Esophagus (tissue), 2 donors: ENCODE measurements at regions not wholly inside any gene's neighbourhood (a gene's known extent, or its start where the extent isn't known, plus 50 kb on each side); places are given as distances from the start of the nearest gene placed in this dataset.
"Not testable (repeated sequence)": the region's sequence is repeated elsewhere in the genome, so short reads cannot be mapped to it uniquely, and the experiment has no call there.

Source experiments
- H3K27ac ChIP-seq, 2 donors: one replicate each; pipeline ENCODE4 v1.5.1; 2013; ENCODE audit warnings: low read depth in 2 of 2, mild to moderate bottlenecking in 2 of 2, inconsistent platforms in 1 of 2, low read length in 1 of 2, moderate library complexity in 1 of 2
- H3K27me3 ChIP-seq, 2 donors: one replicate each; pipeline ENCODE4 v1.6.1; 2013; ENCODE audit warnings: low read length in 2 of 2, control low read depth in 1 of 2, mild to moderate bottlenecking in 1 of 2; ENCODE audit not compliant: insufficient read depth in 2 of 2, control insufficient read depth in 1 of 2
- H3K36me3 ChIP-seq, 2 donors: one replicate each; pipeline ENCODE4 v1.6.1; 2013; ENCODE audit warnings: low read length in 1 of 2; ENCODE audit not compliant: control insufficient read depth in 2 of 2, insufficient read depth in 2 of 2
- H3K4me1 ChIP-seq, 2 donors: one replicate each; pipeline ENCODE4 v1.6.1; 2013; ENCODE audit warnings: low read length in 1 of 2; ENCODE audit not compliant: control insufficient read depth in 2 of 2, insufficient read depth in 2 of 2
- H3K4me3 ChIP-seq, 2 donors: one replicate each; pipeline ENCODE4 v1.5.1; 2013; ENCODE audit warnings: low read length in 2 of 2, mild to moderate bottlenecking in 2 of 2, low read depth in 1 of 2, moderate library complexity in 1 of 2
- H3K9me3 ChIP-seq, 2 donors: one replicate each; pipeline ENCODE4 v1.6.1; 2013; ENCODE audit warnings: mild to moderate bottlenecking in 2 of 2, low read depth in 1 of 2, low read length in 1 of 2, moderate library complexity in 1 of 2; ENCODE audit not compliant: control insufficient read depth in 2 of 2, insufficient read depth in 1 of 2
- WGBS, 2 donors: extraction: QIAGEN DNeasy Blood & Tissue Kit; methylation state at CpG; one replicate each; pipeline ENCODE4 v1.1.7; 2013; 5-methylcytosine and 5-hydroxymethylcytosine counted together
- donor health status: healthy with polysubstance abuse.
- donor health status: Bipolar disorder and iron deficiency.

- Histone ChIP-seq H3K27ac (no peak overlapping the region), H3K9me3 (no peaks in the 10 kb centered on the region), H3K4me1 (no peaks in the 10 kb centered on the region), H3K4me3 (no peak overlapping the region), H3K36me3 (no peaks in the 10 kb centered on the region), H3K27me3 (no peaks in the 10 kb centered on the region)
- WGBS, 2 donors: 49 to 53% methylated on average over 2 of the region's 2 CpGs
These were observed 359.1 kb upstream of the C11orf87 start for GRCh38 chr11:109062871-109063270.

GRCh38 chr11:109064618-109065311 is 357.2 kb upstream of the C11orf87 start:
- not testable (repeated sequence) for H3K36me3 ChIP-seq, H3K27me3 ChIP-seq, H3K4me1 ChIP-seq, H3K27ac ChIP-seq, H3K4me3 ChIP-seq, H3K9me3 ChIP-seq
- 74 to 88% methylated on average over 5 of the region's 5 CpGs for WGBS, 2 donors

- Histone ChIP-seq H3K4me1 (peaks cover 0 to 3% of the 10 kb centered on the region in 2 donors), H3K4me3 (no peak overlapping the region), H3K27me3 (no peaks in the 10 kb centered on the region), H3K27ac (no peak overlapping the region), H3K9me3 (no peaks in the 10 kb centered on the region), H3K36me3 (no peaks in the 10 kb centered on the region)
These were observed 350.7 kb upstream of the C11orf87 start for GRCh38 chr11:109071262-109071661.

- WGBS, 2 donors: 25 to 38% methylated on average over 5 of the region's 5 CpGs
- Histone ChIP-seq H3K27me3 (no peaks in the 10 kb centered on the region), H3K36me3 (no peaks in the 10 kb centered on the region)
These were observed 350.1 kb upstream of the C11orf87 start for GRCh38 chr11:109071712-109072524.

GRCh38 chr11:109073032-109073822 is 348.8 kb upstream of the C11orf87 start:
- Histone ChIP-seq H3K4me3 (no peak overlapping the region), H3K27me3 (no peaks in the 10 kb centered on the region), H3K4me1 (peaks cover 0 to 3% of the 10 kb centered on the region in 2 donors), H3K9me3 (no peaks in the 10 kb centered on the region), H3K27ac (no peak overlapping the region), H3K36me3 (no peaks in the 10 kb centered on the region)
- 82 to 84% methylated on average over 4 of the region's 4 CpGs for WGBS, 2 donors

More at GRCh38 chr11:109071712-109072524, 350.1 kb upstream of the C11orf87 start:
- Histone ChIP-seq H3K4me3 (no peak overlapping the region), H3K9me3 (no peaks in the 10 kb centered on the region), H3K4me1 (peaks cover 0 to 3% of the 10 kb centered on the region in 2 donors), H3K27ac (peak overlapping the region in 1 of 2 donors; percentile 49)

GRCh38 chr11:109075976-109076375 is 346.0 kb upstream of the C11orf87 start:
- whole genome bisulfite sequencing, 2 donors: 87 to 90% methylated on average over 2 of the region's 2 CpGs
- H3K27me3 ChIP-seq: no peaks in the 10 kb centered on the region
- H3K9me3 ChIP-seq: no peaks in the 10 kb centered on the region
- no peak overlapping the region for H3K27ac ChIP-seq
- H3K4me1 ChIP-seq: peaks cover 0 to 3% of the 10 kb centered on the region in 2 donors
- no peaks in the 10 kb centered on the region for H3K36me3 ChIP-seq
- H3K4me3 ChIP-seq: no peak overlapping the region

- peaks cover 0 to 3% of the 10 kb centered on the region in 2 donors for H3K4me1 ChIP-seq
- WGBS, 2 donors: 34 to 47% methylated on average over 2 of the region's 2 CpGs
These were observed 345.1 kb upstream of the C11orf87 start for GRCh38 chr11:109076870-109077269.

GRCh38 chr11:109077291-109077920 is 344.6 kb upstream of the C11orf87 start:
- Histone ChIP-seq H3K27me3 (no peaks in the 10 kb centered on the region), H3K36me3 (no peaks in the 10 kb centered on the region), H3K9me3 (no peaks in the 10 kb centered on the region), H3K4me3 (no peak overlapping the region), H3K4me1 (peaks cover 0 to 3% of the 10 kb centered on the region in 2 donors), H3K27ac (no peak overlapping the region)
- WGBS, 2 donors: 76 to 79% methylated on average over 3 of the region's 3 CpGs

More at GRCh38 chr11:109076870-109077269, 345.1 kb upstream of the C11orf87 start:
- Histone ChIP-seq H3K36me3 (no peaks in the 10 kb centered on the region), H3K4me3 (no peak overlapping the region), H3K27ac (no peak overlapping the region), H3K27me3 (no peaks in the 10 kb centered on the region), H3K9me3 (no peaks in the 10 kb centered on the region)

GRCh38 chr11:109085708-109086373 is 336.1 kb upstream of the C11orf87 start:
- no peak overlapping the region for H3K27ac ChIP-seq
- no peaks in the 10 kb centered on the region for H3K36me3 ChIP-seq
- no peaks in the 10 kb centered on the region for H3K27me3 ChIP-seq
- H3K9me3 ChIP-seq: peaks cover 0 to 2% of the 10 kb centered on the region in 2 donors
- 45 to 49% methylated on average over 5 of the region's 5 CpGs for WGBS, 2 donors
- no peak overlapping the region for H3K4me3 ChIP-seq
- no peaks in the 10 kb centered on the region for H3K4me1 ChIP-seq
